Activated CD8-positive, alpha-beta memory T cell treated with anti-CD3 and anti-CD28 coated beads, Interleukin-2, amount 50 U/mL, for 48 hours (primary cell): ENCODE measurements at regions not wholly inside any gene's neighbourhood (a gene's known extent, or its start where the extent isn't known, plus 50 kb on each side); places are given as distances from the start of the nearest gene placed in this dataset.
A peak's percentile ranks its signal among the peaks of the same experiment; 100 is the strongest.

Source experiments
- DNase-seq: peaks from one replicate; pipeline ENCODE4 v3.0.0-alpha.2; 2020

- no peak for DNase-seq
These were observed 60.8 kb upstream of the ARHGEF3 start for GRCh38 chr3:56862352-56863062.

- DNase-seq = no peak
These were observed 59.8 kb upstream of the ARHGEF3 start for GRCh38 chr3:56861511-56861910.

- no peak for DNase-seq
These were observed 59.2 kb upstream of the ARHGEF3 start for GRCh38 chr3:56860939-56861338.

DNA sequence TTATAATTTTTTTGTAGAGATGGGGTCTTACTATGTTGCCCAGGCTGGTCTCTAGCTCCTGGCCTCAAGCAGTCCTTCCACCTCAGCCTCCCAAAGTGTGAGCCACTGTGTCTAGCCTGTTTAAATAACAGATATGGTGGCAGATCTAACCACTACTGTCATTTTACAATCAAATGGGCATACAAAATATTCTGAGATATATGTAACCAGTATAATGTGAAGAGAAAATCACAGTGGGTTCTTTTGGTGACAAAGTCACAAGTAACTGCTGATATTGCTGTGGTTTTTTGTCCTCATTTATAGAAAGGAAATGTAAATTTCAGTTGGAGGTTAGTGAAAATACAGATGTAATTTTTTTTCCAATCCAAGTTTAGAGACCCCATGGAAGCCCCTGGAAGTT is 58.6 kb upstream of the ARHGEF3 start:
- DNase-seq = no peak

- no peak for DNase-seq
These were observed 56.6 kb upstream of the ARHGEF3 start for GRCh38 chr3:56858331-56858730.

DNA sequence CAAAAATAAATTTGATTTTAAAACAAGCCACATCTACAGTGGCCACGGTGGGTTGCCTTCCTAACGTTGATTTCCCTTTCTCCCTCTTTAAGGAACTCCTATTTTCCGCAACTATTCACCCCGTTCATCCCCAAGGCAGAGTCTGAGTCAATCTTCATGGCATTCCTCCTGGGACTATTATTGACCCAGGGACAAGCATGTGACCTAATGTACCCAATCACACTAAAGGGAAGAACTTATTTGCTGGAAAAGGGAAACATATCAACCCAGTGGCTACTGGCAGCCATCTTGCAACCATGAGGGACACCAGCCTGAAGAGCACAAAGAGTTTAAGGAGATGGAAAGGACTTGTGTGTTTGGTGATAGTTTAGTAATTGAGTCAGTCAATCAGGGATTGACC is 55.4 kb upstream of the ARHGEF3 start:
- DNase-seq = no peak

DNA sequence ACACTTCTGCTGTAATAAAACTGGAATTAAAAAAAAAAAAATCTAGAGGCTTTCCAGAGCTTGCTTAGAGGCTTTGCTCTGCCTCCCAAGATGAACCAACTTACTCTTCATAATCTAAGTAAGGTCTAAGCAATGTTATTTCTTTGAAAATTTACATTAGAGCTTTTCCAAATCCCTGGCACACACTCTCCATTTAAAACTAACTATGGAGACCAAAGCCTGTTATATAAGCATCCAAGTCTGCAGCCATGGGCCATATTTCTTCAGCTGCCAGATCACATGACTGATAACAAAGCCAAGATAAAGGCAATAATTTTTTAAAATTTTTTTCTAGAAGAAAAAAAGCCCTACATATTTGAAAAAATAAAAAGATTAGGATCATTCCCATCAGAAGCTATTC is 55.0 kb upstream of the ARHGEF3 start:
- DNase-seq = no peak

DNA sequence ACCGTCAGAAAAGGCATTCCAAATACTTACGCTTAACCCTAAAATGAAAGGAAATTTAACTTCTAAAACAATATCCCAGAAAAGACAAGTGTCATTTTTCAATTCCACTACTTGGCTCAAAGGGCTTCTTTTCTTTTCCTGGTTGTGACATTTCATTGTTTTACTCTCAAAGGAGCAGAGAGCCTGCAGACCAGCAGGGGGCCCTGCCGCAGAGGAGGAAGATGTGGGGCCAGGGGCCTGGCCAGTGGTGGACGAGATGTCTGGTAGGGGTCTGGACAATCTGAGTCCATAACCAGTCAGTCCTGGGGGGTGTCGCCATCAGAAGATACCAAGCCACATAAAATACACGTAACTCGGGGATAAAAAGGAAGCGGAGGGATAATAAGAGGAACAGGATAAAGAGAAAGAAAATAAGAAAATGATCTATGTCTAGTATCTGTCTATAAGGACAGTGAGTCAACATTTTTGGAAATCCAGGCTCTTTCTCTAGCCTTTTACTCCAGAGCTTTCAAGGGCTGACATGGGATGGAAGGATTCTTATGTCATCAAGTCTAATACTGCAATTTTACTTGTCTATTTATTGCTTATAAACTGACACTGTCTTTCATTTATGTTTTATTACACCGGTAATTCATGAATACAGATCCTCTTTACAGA is 54.2 kb upstream of the ARHGEF3 start:
- DNase-seq = peak; percentile 70

GRCh38 chr3:56854856-56855611 is 53.3 kb upstream of the ARHGEF3 start:
- DNase-seq = no peak

GRCh38 chr3:56851966-56852884 is 50.5 kb upstream of the ARHGEF3 start:
- no peak for DNase-seq
